WTC11 (cell line): ENCODE measurements at regions not wholly inside any gene's neighbourhood (a gene's known extent, or its start where the extent isn't known, plus 50 kb on each side); places are given as distances from the start of the nearest gene placed in this dataset.

Experiments
- ATAC-seq: fragments of 200-7000 bp; cut with Tn5 transposase; 2 replicates; pipeline ENCODE4 v1.10.0; 2021; ENCODE audit warnings: mild to moderate bottlenecking, moderate library complexity
- CTCF ChIA-PET: fragments of 300-600 bp; sonication (Branson Sonifier 250); formaldehyde crosslinking; loops from one replicate; lab custom pipeline; 2021; ENCODE audit warnings: antibody characterized with exemption; lab: Charles Lee
- POLR2A ChIA-PET: fragments of 350-600 bp; sonication (Branson Sonifier 250); formaldehyde crosslinking; loops from one replicate; lab custom pipeline; 2021; ENCODE audit warnings: antibody characterized with exemption; lab: Charles Lee
- DNase-seq: peaks from one replicate; pipeline ENCODE4 v3.0.0; 2021; ENCODE audit warnings: low spot score
- H3K27ac Mint-ChIP-seq: 2 replicates; pipeline ENCODE4 v1.8.0; 2021; ENCODE audit warnings: mixed read lengths
- H3K27me3 Mint-ChIP-seq: 2 replicates; pipeline ENCODE4 v1.8.0; 2021; ENCODE audit warnings: low read depth, mild to moderate bottlenecking, moderate library complexity, mixed read lengths
- H3K36me3 Mint-ChIP-seq: 2 replicates; pipeline ENCODE4 v1.8.0; 2021; ENCODE audit warnings: mixed read lengths
- H3K4me1 Mint-ChIP-seq: 2 replicates; pipeline ENCODE4 v1.8.0; 2022; ENCODE audit warnings: mixed read lengths
- H3K4me3 Mint-ChIP-seq: 2 replicates; pipeline ENCODE4 v1.8.0; 2021; ENCODE audit warnings: mild to moderate bottlenecking, moderate library complexity, mixed read lengths
- H3K9me3 Mint-ChIP-seq: 2 replicates; pipeline ENCODE4 v1.8.0; 2021; ENCODE audit warnings: mixed read lengths
- CREB1 ChIP-seq: sonication (generic); formaldehyde crosslinking; IDR thresholded peaks from 2 replicates; pipeline ENCODE4 v1.8.0; 2023; ENCODE audit warnings: mild to moderate bottlenecking, missing genetic modification reagents
- CREM ChIP-seq: sonication (generic); formaldehyde crosslinking; IDR thresholded peaks from 2 replicates; pipeline ENCODE4 v1.8.1; 2022; ENCODE audit warnings: mild to moderate bottlenecking, missing genetic modification reagents, moderate library complexity
- ELF4 ChIP-seq: sonication (generic); formaldehyde crosslinking; IDR thresholded peaks from 2 replicates; pipeline ENCODE4 v1.8.1; 2022; ENCODE audit warnings: low read depth, mild to moderate bottlenecking, moderate library complexity, missing genetic modification reagents
- FOXK1 ChIP-seq: sonication (generic); formaldehyde crosslinking; IDR thresholded peaks from 2 replicates; pipeline ENCODE4 v1.8.0; 2022; ENCODE audit warnings: mild to moderate bottlenecking, moderate library complexity, missing genetic modification reagents
- GRHL2 ChIP-seq: fragments of 250-450 bp; sonication (Bioruptor Pico); IDR thresholded peaks from 2 replicates; pipeline ENCODE4 v1.8.0; 2022; ENCODE audit warnings: mild to moderate bottlenecking, moderate library complexity; ENCODE audit not compliant: insufficient replicate concordance, severe bottlenecking
- RELA ChIP-seq: sonication (generic); formaldehyde crosslinking; IDR thresholded peaks from 2 replicates; pipeline ENCODE4 v1.8.1; 2022; ENCODE audit warnings: missing genetic modification reagents, mild to moderate bottlenecking, borderline replicate concordance
- RORB ChIP-seq: fragments of 250-450 bp; sonication (Bioruptor Pico); IDR thresholded peaks from 2 replicates; pipeline ENCODE4 v1.9.0; 2021; ENCODE audit warnings: mild to moderate bottlenecking
- SMAD3 ChIP-seq: sonication (generic); formaldehyde crosslinking; IDR thresholded peaks from 2 replicates; pipeline ENCODE4 v1.8.0; 2022; ENCODE audit warnings: missing genetic modification reagents, mild to moderate bottlenecking, borderline replicate concordance
- SOX15 ChIP-seq: fragments of 250-450 bp; sonication (Bioruptor Pico); IDR thresholded peaks from 2 replicates; pipeline ENCODE4 v1.9.0; 2021; ENCODE audit warnings: mild to moderate bottlenecking
- TEAD1 ChIP-seq: sonication (generic); formaldehyde crosslinking; IDR thresholded peaks from 2 replicates; pipeline ENCODE4 v1.8.0; 2022; ENCODE audit warnings: mild to moderate bottlenecking, missing genetic modification reagents
- ZBTB21 ChIP-seq: sonication (generic); formaldehyde crosslinking; IDR thresholded peaks from 2 replicates; pipeline ENCODE4 v1.8.1; 2023; ENCODE audit warnings: mild to moderate bottlenecking, missing genetic modification reagents, borderline replicate concordance
- ZNF263 ChIP-seq: sonication (generic); formaldehyde crosslinking; IDR thresholded peaks from 2 replicates; pipeline ENCODE4 v1.8.1; 2022; ENCODE audit warnings: low read depth, mild to moderate bottlenecking, moderate library complexity, missing genetic modification reagents
- TF ChIP-seq, protein P1 (sequence below): sonication (generic); formaldehyde crosslinking; IDR thresholded peaks from 2 replicates; pipeline ENCODE4 v1.8.1; 2023; ENCODE audit warnings: mild to moderate bottlenecking, missing genetic modification reagents
- TF ChIP-seq, protein P2 (sequence below): sonication (generic); formaldehyde crosslinking; IDR thresholded peaks from 2 replicates; pipeline ENCODE4 v1.8.0; 2022; ENCODE audit warnings: mild to moderate bottlenecking, missing genetic modification reagents
- TF ChIP-seq, protein P3 (sequence below): sonication (generic); formaldehyde crosslinking; IDR thresholded peaks from 2 replicates; pipeline ENCODE4 v1.8.1; 2023; ENCODE audit warnings: mild to moderate bottlenecking, moderate library complexity, missing genetic modification reagents
- TF ChIP-seq, protein P4 (sequence below): fragments of 250-450 bp; sonication (Bioruptor Pico); IDR thresholded peaks from 2 replicates; pipeline ENCODE4 v2.1.2; 2022; ENCODE audit warnings: mild to moderate bottlenecking, moderate library complexity
- TF ChIP-seq, protein P5 (sequence below): fragments of 250-450 bp; sonication (Bioruptor Pico); IDR thresholded peaks from 2 replicates; pipeline ENCODE4 v1.8.0; 2021; ENCODE audit warnings: mild to moderate bottlenecking
- TF ChIP-seq, protein P6 (sequence below): sonication (generic); formaldehyde crosslinking; IDR thresholded peaks from 2 replicates; pipeline ENCODE4 v1.8.1; 2022; ENCODE audit warnings: mild to moderate bottlenecking, moderate library complexity, missing genetic modification reagents
- TF ChIP-seq, protein P7 (sequence below): fragments of 250-450 bp; sonication (Bioruptor Pico); conservative IDR thresholded peaks from 2 replicates; pipeline ENCODE4 v1.9.0; 2021; ENCODE audit warnings: mild to moderate bottlenecking
- TF ChIP-seq, protein P8 (sequence below): sonication (generic); formaldehyde crosslinking; IDR thresholded peaks from 2 replicates; pipeline ENCODE4 v1.8.1; 2023; ENCODE audit warnings: mild to moderate bottlenecking, missing genetic modification reagents, borderline replicate concordance

DNA sequence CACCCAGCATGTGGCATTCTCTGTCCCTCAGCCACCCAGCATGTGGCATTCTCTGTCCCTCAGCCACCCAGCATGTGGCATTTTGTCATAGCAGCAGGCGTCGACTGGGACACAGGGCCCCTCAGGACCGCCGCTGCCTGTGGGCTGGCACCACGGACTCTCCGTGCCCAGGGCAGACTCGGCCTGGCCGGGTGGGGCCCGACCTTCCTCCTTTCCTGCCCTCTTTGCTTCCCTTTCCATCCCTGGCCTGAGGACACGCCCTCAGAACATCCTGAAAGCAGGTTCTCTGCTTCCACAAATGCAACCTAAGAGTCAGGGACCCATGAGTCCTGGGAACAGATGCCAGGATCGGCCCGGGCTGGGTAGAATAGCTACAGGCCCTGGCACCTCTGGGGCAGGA, 291.4 kb upstream of the SALL3 start (continued):
- TF ChIP-seq, protein P1, sequence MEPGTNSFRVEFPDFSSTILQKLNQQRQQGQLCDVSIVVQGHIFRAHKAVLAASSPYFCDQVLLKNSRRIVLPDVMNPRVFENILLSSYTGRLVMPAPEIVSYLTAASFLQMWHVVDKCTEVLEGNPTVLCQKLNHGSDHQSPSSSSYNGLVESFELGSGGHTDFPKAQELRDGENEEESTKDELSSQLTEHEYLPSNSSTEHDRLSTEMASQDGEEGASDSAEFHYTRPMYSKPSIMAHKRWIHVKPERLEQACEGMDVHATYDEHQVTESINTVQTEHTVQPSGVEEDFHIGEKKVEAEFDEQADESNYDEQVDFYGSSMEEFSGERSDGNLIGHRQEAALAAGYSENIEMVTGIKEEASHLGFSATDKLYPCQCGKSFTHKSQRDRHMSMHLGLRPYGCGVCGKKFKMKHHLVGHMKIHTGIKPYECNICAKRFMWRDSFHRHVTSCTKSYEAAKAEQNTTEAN (CRISPR knock-in tag), result no peak
- no peak for TF ChIP-seq ELF4
- no peak for TF ChIP-seq TEAD1 (CRISPR knock-in tag)
- TF ChIP-seq ZNF263 (CRISPR knock-in tag), result no peak
- TF ChIP-seq SOX15, result no peak

DNA sequence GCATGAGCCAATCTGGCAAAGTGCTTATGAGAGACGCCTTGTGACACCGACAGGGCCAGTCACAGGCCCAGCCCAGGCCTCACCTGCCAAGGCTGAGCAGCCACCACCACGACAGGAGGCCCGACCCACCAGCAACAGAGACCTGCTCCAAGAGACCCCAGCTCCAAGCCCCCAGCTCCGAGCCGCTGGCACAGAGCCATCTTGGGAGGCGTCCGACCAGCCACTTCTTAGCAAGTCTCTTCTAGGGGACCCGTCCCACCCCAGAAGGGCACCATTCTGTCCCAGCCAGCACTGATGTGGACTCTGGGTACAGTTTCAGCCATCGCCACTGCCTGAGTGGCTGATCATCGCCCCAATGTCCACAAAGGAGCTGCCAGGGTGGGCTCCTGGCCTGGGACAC, 290.7 kb upstream of the SALL3 start:
- Mint-ChIP-seq H3K4me3 (no peak overlapping the region), H3K9me3 (peaks cover 28% of the 10 kb centered on the region), H3K36me3 (peaks cover 8% of the 10 kb centered on the region; the same call in 1 of the 2 replicates), H3K27ac (no peak overlapping the region), H3K27me3 (no peaks in the 10 kb centered on the region), H3K4me1 (no peaks in the 10 kb centered on the region)
- DNase-seq (no peak), ATAC-seq (no peak)
- CTCF ChIA-PET, result interaction anchor here (0.6 kb wide), 1 partner anchor 271 kb away, joined by 3 read pairs; no protein-coding TSS in a partner anchor
- TF ChIP-seq GRHL2 (CRISPR knock-in tag) (no peak), RORB (CRISPR knock-in tag) (no peak), FOXK1 (CRISPR knock-in tag) (no peak)
- TF ChIP-seq, protein P2, sequence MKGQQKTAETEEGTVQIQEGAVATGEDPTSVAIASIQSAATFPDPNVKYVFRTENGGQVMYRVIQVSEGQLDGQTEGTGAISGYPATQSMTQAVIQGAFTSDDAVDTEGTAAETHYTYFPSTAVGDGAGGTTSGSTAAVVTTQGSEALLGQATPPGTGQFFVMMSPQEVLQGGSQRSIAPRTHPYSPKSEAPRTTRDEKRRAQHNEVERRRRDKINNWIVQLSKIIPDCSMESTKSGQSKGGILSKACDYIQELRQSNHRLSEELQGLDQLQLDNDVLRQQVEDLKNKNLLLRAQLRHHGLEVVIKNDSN, result no peak
- TF ChIP-seq, protein P3, sequence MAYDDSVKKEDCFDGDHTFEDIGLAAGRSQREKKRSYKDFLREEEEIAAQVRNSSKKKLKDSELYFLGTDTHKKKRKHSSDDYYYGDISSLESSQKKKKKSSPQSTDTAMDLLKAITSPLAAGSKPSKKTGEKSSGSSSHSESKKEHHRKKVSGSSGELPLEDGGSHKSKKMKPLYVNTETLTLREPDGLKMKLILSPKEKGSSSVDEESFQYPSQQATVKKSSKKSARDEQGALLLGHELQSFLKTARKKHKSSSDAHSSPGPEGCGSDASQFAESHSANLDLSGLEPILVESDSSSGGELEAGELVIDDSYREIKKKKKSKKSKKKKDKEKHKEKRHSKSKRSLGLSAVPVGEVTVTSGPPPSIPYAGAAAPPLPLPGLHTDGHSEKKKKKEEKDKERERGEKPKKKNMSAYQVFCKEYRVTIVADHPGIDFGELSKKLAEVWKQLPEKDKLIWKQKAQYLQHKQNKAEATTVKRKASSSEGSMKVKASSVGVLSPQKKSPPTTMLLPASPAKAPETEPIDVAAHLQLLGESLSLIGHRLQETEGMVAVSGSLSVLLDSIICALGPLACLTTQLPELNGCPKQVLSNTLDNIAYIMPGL (CRISPR knock-in tag), result no peak
- TF ChIP-seq, protein P4, sequence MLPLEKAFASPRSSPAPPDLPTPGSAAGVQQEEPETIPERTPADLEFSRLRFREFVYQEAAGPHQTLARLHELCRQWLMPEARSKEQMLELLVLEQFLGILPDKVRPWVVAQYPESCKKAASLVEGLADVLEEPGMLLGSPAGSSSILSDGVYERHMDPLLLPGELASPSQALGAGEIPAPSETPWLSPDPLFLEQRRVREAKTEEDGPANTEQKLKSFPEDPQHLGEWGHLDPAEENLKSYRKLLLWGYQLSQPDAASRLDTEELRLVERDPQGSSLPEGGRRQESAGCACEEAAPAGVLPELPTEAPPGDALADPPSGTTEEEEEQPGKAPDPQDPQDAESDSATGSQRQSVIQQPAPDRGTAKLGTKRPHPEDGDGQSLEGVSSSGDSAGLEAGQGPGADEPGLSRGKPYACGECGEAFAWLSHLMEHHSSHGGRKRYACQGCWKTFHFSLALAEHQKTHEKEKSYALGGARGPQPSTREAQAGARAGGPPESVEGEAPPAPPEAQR (CRISPR knock-in tag), result no peak
- TF ChIP-seq, protein P5, sequence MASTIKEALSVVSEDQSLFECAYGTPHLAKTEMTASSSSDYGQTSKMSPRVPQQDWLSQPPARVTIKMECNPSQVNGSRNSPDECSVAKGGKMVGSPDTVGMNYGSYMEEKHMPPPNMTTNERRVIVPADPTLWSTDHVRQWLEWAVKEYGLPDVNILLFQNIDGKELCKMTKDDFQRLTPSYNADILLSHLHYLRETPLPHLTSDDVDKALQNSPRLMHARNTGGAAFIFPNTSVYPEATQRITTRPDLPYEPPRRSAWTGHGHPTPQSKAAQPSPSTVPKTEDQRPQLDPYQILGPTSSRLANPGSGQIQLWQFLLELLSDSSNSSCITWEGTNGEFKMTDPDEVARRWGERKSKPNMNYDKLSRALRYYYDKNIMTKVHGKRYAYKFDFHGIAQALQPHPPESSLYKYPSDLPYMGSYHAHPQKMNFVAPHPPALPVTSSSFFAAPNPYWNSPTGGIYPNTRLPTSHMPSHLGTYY (CRISPR knock-in tag), result no peak
- TF ChIP-seq, protein P6, sequence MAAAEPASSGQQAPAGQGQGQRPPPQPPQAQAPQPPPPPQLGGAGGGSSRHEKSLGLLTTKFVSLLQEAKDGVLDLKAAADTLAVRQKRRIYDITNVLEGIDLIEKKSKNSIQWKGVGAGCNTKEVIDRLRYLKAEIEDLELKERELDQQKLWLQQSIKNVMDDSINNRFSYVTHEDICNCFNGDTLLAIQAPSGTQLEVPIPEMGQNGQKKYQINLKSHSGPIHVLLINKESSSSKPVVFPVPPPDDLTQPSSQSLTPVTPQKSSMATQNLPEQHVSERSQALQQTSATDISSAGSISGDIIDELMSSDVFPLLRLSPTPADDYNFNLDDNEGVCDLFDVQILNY (CRISPR knock-in tag), result no peak
- TF ChIP-seq, protein P7, sequence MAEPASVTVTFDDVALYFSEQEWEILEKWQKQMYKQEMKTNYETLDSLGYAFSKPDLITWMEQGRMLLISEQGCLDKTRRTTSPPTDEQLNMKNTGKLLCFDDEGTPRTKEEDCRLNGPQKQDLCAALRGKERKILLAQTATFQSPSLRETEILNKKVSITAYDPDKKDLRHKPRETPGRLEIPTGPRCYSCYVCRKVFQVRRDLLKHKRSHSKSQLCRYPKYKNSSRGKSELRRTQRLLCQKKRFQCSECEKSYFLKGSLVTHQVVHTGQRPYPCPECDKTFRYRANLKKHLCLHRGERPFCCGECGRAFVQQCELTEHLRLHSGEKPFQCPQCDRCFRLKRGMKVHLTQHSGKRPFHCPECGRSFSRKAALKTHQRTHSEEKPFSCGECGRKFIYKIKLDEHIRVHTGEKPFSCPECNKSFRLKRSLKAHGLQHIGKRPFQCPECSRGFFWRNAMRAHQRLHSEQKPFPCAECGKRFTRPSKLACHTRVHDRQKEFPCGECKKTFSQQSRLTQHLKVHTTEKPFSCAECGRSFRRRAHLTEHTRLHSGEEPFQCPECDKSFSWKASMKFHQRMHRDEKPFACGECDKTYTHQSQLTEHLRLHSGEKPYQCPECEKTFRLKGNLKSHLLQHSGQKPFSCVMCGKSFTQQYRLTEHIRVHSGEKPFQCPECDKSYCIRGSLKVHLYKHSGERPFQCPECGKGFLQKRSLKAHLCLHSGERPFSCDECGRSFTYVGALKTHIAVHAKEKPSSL (CRISPR knock-in tag), result no peak
- POLR2A ChIA-PET, result no interaction called here

DNA sequence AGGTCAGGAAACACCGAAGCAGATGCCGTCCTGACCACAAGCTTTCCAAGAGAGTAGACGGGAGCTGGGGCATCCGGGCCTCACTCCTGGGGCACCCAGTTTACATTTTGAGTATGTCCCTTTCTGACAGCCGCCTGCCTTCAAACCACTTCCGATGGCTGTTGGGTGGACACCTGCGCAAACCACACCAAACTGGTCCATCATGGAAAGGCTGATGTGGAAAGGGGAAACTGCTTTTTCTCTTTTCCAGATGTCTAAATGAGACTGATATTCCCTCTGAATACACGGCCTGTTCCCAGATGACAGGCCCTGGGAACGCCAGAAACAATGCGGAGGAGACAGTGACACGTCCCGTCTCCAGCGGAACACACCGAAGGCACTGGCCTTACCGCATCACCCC, 290.0 kb upstream of the SALL3 start:
- Mint-ChIP-seq H3K4me1 (no peaks in the 10 kb centered on the region), H3K27me3 (no peaks in the 10 kb centered on the region), H3K9me3 (peaks cover 28% of the 10 kb centered on the region), H3K36me3 (peaks cover 6% of the 10 kb centered on the region; the same call in 1 of the 2 replicates), H3K4me3 (no peak overlapping the region), H3K27ac (no peak overlapping the region)
- ChIA-PET POLR2A (no interaction called here), CTCF (interaction anchor here (0.6 kb wide), 1 partner anchor 271 kb away, joined by 3 read pairs; no protein-coding TSS in a partner anchor)
- DNase-seq, result no peak
- no peak for ATAC-seq
- TF ChIP-seq, protein P8, sequence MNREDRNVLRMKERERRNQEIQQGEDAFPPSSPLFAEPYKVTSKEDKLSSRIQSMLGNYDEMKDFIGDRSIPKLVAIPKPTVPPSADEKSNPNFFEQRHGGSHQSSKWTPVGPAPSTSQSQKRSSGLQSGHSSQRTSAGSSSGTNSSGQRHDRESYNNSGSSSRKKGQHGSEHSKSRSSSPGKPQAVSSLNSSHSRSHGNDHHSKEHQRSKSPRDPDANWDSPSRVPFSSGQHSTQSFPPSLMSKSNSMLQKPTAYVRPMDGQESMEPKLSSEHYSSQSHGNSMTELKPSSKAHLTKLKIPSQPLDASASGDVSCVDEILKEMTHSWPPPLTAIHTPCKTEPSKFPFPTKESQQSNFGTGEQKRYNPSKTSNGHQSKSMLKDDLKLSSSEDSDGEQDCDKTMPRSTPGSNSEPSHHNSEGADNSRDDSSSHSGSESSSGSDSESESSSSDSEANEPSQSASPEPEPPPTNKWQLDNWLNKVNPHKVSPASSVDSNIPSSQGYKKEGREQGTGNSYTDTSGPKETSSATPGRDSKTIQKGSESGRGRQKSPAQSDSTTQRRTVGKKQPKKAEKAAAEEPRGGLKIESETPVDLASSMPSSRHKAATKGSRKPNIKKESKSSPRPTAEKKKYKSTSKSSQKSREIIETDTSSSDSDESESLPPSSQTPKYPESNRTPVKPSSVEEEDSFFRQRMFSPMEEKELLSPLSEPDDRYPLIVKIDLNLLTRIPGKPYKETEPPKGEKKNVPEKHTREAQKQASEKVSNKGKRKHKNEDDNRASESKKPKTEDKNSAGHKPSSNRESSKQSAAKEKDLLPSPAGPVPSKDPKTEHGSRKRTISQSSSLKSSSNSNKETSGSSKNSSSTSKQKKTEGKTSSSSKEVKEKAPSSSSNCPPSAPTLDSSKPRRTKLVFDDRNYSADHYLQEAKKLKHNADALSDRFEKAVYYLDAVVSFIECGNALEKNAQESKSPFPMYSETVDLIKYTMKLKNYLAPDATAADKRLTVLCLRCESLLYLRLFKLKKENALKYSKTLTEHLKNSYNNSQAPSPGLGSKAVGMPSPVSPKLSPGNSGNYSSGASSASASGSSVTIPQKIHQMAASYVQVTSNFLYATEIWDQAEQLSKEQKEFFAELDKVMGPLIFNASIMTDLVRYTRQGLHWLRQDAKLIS (CRISPR knock-in tag), result no peak
- no peak for TF ChIP-seq ZBTB21
- no peak for TF ChIP-seq SMAD3
- TF ChIP-seq CREM (CRISPR knock-in tag), result no peak
- TF ChIP-seq CREB1 (CRISPR knock-in tag), result no peak
- no peak for TF ChIP-seq RELA (CRISPR knock-in tag)
